NCI-H146 treated with DMSO at 0.1 percent for 48 hours (cell line): ENCODE measurements at regions not wholly inside any gene's neighbourhood (a gene's known extent, or its start where the extent isn't known, plus 50 kb on each side); places are given as distances from the start of the nearest gene placed in this dataset.

Experiments
- DNase-seq: peaks from one replicate; lab custom pipeline; 2025; ENCODE audit not compliant: unreplicated experiment; lab: John Stamatoyannopoulos, UW

DNA sequence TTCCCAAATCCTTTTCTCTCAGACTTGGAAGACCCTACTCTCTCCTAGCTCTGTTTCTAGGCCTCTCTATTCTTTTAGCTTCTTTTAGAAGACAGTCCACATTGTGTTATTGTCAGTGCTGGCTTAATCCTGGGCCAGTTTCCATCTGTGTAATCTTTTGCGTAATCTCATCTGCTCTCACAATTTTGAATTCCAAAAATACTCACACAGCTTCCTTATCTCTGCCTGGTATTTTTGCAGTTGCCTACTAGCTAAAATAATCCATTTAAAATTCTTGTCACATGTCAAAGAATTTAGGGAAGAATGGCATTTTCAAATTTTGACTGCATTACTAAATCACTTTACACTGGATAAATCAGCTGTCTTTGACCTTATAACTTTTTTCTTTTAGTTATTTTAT, 200.6 kb upstream of the MEX3C start:
- DNase-seq = no peak

DNA sequence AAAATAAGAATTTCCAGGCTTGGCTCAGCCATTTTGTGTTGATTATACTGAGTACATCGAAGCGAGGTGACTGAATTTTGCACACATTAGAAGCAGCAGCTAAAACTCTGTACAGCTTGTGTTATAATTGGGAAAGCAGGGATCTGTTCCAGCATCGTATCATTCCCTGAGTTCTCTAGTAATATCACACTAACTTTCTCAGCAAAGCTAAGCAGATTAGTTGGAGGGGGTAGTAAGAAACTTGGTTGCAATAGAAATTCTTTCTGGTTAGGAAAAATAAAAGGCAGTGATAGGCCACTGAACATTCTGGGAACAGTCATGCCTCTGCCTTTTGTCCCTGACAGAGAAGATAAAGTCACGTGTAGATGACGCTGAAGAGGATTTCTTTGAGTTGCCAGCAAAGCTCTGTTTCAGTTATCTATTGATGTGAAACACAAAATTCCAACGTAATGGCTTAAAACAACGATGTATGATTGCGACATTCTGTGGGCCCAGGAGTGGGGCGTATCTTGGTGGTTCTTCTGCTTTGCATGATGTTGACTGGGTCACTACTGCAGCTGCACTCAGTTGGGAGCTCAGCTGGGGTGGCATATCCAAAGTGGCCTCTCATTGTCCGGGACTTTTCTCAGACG, 202.1 kb upstream of the MEX3C start:
- no peak for DNase-seq

DNA sequence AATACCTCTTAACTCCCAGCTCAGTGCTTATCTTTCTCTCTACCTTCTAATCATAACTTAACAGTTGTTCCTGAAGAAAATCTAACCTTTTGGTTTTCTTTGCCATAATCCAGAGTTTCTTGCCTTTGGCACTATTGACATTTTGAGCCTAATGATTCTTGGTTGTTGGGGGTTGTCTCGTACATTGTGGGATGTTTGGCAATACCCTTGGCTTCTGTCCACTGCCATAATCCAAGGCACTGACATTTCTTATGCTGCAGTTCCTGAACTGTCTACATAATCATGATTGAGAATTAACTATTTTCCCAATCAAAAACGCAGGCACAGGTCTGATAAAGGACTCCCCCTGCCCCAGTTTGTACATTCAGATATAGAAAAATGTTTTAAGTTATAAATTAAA, 203.2 kb upstream of the MEX3C start:
- DNase-seq = no peak

DNA sequence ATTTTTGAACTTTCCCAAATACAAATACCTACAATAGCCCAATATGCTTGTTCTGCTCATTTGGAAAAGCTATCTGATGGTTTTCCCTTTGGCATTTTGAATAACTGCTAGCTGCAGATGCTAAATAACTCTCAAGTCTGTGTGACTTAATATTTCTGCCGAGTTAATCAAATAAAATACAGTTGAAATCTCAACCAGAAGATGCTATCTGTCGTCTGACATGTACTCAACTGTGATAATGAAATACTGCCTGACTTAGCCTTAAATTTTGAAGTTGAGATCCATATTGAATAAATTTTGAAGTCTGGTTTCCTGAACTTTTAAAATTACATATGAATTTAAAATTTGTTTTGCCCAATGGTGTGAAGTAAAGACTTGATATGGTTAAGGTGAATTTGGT, 204.4 kb upstream of the MEX3C start:
- DNase-seq = no peak

DNA sequence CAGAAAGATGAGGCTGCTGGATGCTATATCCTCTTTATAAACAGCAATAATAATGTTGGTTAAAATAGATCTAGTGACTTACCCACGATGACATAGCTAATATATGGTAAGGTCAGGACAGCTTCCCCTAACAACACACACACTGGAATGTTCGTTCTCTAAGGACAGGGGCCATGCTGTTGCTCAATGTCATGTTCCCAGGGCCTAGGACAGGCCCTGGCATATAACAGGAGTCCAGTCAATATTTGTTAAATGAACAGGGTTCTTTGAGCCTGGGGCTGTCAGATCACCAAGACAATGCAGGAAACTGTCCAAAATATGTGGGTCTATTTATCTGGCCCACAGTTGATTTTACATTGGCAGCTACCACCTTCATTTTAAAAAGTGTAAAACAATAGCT, 207.1 kb upstream of the MEX3C start:
- DNase-seq = no peak

DNA sequence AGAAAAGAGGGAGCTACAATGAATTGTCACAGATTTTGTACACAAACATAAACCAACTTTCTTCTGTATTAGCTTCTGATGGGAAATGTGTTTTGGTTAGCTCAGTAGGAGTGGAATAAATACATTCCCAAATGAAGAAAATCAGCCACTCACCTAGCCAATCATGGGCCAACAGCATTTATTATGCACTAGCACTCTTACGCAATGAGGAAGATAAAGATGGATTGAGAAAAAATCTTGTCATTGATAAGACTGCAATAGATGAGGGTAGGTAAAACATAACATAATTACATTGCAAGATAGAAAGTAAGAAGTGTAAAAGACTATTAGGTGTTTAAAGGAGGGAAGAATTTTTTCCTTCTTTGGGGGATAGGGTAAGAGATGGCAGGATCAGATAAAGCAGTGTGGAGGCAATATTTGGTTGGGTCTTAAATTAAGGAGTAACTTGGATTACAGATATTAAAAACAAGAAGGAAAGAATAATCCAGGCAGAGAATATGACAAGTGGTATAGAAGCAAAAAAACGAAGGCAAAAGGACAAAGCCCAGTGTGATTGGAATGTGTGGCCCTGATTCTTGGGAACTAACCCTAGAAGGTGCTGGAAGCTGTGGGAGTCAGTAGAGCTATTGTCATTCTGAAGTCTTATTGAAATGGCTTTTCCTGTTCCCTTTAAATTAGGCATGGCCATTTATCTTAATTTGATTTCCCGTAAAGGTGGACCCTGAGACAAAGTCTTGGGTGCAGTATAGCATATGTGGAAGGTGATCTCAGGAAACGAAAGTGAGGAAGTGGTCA, 208.4 kb upstream of the MEX3C start:
- no peak for DNase-seq

DNA sequence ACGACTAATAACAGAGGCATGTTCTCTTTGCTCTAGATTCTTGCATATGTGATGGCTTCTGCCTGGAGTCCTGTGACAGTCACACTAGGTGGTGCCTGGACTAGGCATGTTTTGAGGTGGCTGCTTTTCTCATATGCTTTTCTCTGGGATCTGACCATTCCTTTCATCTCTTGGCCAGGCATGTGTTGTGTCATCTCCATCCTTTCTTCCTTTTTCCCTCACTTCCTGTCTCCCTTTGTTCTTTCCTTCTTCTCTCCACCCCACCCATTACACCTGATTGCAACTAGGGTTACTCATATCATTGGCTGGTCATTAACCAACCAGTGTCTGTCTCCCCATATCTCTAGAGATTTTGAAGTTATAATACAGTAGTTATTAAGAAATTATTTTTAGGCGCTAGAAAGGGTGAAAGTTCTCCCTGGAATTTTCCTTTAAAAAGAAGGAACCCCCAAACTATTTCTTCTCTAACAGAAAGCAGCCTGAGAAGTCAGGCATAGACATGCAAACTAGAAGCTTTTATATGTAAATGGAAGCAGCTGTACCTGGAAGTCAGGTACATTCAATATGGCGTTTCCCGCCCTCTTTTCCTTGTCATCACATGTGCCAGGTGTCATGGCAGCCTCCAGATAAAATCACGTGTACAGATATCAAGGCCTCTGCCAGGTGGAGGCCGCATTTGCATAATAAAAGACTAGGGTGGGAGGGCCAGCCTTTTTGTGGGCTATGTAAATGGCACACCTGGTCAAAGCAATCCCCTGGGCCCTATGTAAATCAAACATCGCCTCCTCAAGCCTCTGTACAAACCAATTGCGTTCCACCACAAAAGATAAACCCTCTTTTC, 220.4 kb upstream of the MEX3C start:
- no peak for DNase-seq

DNA sequence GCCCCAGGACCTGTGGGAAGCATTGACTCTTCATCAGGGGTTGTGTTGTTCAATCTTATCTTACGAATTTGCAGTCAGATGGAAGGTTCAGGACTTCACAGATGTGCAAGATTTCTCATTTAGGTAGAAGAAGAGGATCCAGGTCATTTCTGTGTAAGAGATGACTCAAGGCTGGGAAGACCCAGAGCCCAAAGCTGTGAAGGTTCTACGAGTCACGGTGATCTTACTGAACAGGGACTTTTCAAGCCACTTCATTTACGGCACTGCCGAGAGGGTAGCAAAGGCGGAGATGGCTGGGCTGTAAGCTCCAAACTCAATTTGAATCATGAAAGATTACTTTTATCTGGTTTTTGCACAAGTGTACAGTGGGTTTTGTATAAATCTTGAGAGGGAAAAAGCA, 228.0 kb upstream of the MEX3C start:
- DNase-seq = no peak

DNA sequence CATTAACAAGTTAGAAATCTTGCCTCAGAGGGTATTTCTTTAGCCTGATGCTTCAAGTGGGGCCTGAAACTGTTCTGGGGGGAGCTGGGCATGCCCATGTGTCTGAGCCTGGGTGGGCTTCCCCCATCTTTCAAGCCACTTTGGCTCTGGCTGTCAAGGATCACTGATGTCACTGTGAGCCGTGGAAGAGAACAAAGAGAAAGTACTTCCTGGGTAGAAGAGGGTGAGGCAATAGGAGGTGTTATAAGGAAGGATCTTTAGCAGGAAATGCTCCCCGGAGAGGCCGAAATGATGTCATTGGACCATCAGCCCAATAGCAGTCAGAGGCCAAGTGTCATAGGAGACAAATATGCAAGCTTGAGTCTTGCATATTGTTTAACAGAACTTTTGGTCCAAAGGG, 228.4 kb upstream of the MEX3C start:
- no peak for DNase-seq

DNA sequence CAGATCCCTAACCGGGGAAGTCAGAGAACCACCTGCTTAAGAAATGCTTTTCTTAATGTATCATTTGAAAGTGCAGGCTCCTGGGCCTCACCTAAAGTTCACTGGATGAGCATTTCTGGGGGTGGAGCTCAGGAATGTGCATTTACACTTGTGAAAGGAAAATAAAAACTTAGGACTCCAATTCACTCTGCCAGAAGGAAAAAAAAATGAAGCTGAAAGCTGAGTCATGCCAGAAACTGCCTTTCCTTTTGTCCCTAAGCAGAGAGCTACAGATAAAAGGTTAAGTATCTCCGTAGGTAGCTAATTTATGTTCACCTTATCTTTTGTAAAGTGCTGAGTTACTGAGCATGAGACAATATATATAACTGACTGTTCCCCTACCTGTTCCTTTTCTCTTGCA, 229.5 kb upstream of the MEX3C start:
- no peak for DNase-seq

DNA sequence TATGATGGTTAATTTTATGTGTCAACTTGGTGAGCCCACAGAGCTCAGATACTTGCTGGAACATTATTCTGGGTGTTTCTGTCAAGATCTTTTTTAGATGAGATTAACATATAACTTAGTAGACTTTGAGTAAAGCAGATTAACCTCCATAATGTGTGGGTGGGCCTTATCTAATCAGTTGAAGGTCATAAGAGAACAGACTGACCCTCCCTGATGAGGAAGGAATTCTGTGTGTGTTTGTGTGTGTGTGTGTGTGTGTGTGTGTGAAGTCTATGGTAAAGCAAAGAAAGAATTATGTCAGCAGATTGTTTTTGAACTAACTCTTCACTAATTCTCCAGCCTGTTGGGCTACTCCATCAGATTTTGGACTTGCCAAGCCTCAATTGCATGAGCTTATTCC, 232.2 kb upstream of the MEX3C start:
- no peak for DNase-seq

DNA sequence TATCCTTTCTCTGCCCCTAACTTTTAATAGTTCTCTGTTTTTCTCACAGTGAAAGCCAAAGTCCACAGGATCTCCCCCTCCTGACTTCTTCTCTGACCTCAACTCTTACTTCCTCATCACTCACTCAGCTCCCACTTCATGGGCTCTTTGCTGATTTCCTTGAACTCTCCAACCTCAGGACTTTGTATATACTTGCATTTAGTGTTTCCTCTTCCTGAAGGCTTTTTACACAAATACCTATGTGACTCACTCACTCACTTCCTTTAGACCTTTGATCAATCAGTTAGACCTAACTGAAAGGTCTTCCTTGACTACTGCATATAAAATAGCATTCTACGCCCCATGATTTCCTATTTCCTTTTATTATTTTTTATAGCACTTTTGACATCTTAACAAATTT, 233.1 kb upstream of the MEX3C start:
- DNase-seq = no peak

DNA sequence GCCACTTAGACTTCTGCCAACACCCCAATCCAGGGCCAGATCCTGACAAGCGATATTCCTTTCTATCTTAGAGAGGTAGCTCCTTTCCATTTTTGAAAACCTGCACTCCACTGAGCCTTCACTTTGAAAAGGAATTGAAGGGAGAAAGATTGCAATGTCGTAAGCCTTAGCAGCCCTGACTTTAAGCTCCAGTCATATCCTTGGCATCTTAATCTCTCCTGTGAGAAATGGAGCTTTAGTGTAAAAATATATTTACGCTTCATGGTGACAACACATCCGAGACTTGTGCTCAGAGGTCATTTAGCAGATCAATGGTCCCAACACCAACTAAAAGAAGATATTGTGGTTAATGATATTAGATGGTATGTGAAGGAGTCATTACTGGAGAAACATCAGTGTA, 235.8 kb upstream of the MEX3C start:
- DNase-seq = no peak

DNA sequence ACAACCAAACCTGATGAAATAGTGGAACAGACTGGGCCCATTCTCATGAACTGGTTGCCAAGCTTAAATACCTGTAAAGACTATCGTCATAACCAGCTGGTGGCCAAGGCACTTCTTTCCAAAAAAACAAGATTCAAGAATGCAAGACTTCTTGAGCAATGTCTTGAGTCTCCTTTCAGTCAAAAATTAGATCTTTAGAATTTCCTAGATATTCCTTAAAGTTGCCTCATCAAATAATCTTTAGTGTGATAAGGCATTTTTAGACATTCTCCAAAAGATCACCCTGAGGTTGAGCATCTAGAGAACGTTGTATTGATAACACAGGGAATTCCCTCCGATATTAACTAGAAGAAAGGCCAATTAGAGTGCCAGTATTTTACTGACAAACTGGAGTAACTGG, 236.4 kb upstream of the MEX3C start:
- DNase-seq = no peak

DNA sequence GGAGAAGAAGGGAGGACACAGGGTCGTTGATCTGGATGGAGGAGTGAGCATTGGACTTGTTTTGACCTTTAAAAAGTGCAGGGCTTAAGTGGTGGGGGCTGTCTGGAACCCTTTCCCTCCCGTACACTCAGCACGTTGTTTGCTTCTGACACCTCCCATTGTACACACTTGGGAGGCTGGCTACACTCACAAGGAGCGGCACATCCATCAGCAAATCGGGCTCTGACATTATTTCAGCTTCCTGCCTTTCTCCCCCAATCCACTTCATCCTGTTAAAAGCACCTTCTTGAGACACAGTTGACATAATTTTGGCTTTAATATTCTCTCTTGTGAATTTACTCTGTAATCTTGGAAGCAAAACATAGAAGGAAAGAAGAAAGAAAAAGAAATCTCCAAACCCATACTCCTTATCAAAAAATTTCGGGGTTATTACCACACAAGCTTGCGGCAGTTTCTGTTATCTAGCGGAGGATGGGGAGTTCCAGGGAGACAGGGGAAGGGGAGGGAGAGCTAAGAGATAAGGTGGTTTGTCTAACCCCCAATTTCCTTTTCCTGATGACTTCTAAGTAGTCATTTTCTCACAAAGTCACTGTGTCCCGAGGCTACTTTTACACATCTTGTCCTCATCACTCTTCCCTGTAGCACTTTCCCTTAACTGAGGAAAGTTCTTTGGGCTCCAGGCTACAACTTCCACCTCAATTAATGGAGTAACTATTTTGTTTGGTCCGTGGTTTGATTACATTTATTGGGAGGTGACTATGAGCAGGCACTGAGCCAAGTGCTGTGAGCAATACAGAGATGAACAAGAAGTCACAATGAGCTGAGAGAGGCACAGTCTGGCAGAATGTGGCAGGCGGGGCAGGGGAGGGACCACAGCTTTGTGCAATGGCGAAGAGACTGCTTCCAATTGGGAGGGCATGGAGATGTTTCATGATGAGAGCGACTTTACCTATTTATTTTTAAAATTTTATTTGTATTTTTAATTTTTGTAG, 240.1 kb upstream of the MEX3C start:
- DNase-seq = no peak

DNA sequence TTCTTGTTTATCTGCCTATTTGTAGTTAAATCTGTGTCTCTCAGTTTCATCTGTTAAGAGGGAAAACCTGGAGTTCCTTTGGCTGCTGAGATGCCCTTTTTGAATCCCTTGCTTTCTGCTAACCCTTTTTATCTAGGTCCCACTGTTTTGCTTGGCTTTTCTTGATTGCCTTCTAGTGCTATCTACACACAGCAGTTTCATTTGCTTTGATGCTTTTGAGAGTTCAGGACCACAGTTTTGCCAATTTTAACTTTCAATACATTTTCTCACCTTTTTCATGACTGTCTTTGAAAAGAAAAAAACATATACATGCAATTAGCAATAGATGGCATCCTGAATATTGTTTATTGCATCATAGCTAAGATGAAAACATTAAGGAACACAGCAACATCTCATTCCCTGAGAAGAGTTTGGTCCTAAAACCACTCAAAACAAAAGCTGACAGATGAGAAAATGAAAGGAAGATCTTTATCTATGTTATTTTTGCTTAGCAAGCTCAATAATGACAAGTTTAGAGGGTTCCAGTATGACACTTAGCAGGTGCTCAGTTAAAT, 241.4 kb upstream of the MEX3C start:
- no peak for DNase-seq

DNA sequence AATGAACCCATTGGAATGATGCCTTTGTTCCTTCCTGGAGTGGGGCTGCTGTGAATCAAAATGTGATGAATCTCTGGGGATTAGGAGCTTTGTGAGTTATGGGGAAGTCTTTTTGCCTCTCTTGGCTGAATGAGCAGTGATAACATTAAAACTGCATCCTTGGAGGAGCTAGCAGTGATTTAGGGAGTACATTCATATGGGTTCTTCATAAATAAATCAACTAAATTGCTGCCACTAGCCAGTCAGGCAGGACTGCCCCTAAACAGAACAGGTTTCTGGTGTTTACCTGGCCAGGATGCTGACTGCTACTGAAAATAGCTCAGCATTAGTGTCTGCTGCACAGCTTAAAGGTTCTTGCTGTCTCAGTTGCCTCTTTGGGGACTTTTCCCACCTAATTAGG, 244.5 kb upstream of the MEX3C start:
- no peak for DNase-seq

DNA sequence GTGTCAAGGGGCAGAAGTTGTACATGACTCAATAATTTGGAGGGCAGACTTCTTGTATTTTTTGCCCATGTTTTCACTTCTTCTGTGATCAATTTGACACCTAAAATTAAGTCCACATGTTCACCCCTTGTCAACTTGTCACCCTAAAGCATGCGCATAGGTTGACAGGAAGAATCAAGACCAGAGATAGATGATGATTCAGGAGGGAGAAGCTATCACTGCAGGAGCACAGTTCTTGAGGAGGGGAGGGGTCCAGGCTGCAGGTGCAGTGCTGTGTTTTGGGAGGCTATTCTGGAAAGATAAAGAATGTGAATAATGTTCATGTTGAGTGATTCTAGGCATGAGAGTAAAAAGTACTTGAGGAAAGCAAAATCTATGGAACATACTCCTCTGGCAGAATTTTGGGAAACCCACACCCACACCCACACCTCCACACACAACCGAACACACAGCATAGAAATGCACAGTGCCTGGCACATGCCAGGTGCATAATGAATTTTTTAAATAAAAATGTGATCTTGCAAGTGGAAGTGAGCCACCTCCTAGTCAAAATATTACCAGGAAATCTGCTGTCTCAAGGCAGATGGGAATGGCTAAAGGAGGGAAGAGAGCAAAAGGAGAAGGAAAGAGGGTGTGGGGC, 249.2 kb upstream of the MEX3C start:
- no peak for DNase-seq

DNA sequence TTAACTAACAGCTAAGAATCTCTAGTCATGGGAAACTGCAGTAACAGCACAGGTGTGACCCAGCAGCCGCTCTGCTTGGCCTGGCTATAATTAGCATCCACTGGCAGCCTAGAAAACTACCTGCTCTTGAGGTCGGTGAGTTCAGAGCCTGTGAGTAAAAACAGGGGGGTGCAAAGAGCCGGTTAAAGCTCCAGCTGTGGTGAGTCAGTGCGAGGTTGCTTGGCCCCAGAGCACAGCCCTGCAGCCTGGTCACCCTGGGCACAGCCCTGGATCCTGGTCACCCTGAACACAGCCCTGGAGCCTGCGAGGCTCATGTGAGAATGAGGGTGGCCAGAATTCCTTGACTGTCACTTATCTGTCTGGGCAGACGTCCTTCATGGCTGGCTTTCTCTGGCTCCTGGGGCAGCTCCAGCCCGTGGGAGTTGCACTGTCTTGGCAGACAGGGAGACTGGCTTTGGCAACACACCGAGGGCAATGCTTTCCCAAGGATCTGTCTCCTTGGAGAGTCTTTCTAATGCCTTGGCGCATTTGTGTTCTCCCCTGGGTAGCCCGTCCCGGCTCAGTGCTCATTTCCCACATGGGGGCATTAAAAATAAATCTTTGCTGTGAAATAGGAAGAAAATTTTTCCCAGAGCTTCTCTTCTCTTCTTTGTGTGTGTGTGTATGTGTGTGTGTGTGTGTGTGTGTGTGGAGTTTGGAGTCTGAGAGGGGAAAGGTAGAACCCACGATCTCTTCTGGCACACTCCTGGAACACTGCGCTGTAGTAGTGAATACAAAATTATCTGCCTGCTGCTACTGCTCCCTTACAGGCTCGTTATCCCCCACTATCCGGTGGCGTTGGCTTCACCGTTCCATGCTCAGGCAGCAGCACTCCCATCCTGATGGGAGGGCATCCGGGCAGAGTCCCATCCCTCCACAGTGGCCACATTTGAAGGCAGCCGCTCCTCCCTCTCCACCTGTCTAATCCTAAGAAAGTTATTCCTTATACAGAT, 250.2 kb upstream of the MEX3C start:
- DNase-seq = no peak
